ENCODE measurements at regions not wholly inside any gene's neighbourhood (a gene's known extent, or its start where the extent isn't known, plus 50 kb on each side); places are given as distances from the start of the nearest gene placed in this dataset.
A peak's percentile ranks its signal among the peaks of the same experiment; 100 is the strongest.

DNA sequence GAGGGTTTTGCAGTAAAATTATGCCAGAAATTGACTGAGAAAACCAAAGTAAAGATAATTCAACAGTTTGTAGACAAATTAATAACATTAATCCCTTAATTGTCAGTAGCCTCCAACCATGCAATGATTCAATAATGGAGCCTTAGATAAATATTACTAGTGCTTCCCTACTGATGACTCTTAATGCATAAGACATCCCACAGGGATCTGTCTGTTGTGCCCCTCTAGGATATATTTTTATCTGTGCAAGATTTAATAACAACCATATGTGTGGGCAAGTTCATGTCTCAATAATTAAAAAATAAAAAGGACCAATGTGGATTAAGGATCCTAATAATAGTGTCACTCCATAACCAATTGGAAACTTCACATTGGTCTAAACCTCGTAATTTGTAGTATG is 230.3 kb upstream of the TCF4 start:
- peak; percentile 34; the same call in 1 of the 2 replicates for TF ChIP-seq TCF4 (CRISPR knock-in tag; IDR thresholded peaks at IDR 0.05; ENCODE audit: borderline replicate concordance)
- TF ChIP-seq ESRRG (CRISPR knock-in tag; IDR thresholded peaks at IDR 0.05), result no peak
- no peak for ATAC-seq

- no peak for TF ChIP-seq CSDC2 (CRISPR knock-in tag; IDR thresholded peaks at IDR 0.05)
- TF ChIP-seq OSR1 (CRISPR knock-in tag; IDR thresholded peaks at IDR 0.05), result no peak
- no peak for TF ChIP-seq RARB (CRISPR knock-in tag; IDR thresholded peaks at IDR 0.05)
- TF ChIP-seq, protein P1, sequence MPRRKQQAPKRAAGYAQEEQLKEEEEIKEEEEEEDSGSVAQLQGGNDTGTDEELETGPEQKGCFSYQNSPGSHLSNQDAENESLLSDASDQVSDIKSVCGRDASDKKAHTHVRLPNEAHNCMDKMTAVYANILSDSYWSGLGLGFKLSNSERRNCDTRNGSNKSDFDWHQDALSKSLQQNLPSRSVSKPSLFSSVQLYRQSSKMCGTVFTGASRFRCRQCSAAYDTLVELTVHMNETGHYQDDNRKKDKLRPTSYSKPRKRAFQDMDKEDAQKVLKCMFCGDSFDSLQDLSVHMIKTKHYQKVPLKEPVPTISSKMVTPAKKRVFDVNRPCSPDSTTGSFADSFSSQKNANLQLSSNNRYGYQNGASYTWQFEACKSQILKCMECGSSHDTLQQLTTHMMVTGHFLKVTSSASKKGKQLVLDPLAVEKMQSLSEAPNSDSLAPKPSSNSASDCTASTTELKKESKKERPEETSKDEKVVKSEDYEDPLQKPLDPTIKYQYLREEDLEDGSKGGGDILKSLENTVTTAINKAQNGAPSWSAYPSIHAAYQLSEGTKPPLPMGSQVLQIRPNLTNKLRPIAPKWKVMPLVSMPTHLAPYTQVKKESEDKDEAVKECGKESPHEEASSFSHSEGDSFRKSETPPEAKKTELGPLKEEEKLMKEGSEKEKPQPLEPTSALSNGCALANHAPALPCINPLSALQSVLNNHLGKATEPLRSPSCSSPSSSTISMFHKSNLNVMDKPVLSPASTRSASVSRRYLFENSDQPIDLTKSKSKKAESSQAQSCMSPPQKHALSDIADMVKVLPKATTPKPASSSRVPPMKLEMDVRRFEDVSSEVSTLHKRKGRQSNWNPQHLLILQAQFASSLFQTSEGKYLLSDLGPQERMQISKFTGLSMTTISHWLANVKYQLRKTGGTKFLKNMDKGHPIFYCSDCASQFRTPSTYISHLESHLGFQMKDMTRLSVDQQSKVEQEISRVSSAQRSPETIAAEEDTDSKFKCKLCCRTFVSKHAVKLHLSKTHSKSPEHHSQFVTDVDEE (CRISPR knock-in tag; IDR thresholded peaks at IDR 0.05), result no peak
- no peak for TF ChIP-seq ARNTL (CRISPR knock-in tag; IDR thresholded peaks at IDR 0.05; ENCODE audit: borderline replicate concordance, low read depth)
- TF ChIP-seq BACH2 (CRISPR knock-in tag; IDR thresholded peaks at IDR 0.05; ENCODE audit: borderline replicate concordance), result no peak
- TF ChIP-seq ZNF8 (CRISPR knock-in tag; IDR thresholded peaks at IDR 0.05), result no peak
- TF ChIP-seq, protein P2, sequence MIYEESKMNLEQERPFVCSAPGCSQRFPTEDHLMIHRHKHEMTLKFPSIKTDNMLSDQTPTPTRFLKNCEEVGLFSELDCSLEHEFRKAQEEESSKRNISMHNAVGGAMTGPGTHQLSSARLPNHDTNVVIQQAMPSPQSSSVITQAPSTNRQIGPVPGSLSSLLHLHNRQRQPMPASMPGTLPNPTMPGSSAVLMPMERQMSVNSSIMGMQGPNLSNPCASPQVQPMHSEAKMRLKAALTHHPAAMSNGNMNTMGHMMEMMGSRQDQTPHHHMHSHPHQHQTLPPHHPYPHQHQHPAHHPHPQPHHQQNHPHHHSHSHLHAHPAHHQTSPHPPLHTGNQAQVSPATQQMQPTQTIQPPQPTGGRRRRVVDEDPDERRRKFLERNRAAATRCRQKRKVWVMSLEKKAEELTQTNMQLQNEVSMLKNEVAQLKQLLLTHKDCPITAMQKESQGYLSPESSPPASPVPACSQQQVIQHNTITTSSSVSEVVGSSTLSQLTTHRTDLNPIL (CRISPR knock-in tag; IDR thresholded peaks at IDR 0.05; ENCODE audit: low read depth), result no peak
- TF ChIP-seq ESRRG (CRISPR knock-in tag; IDR thresholded peaks at IDR 0.05), result no peak
- TF ChIP-seq, protein P3, sequence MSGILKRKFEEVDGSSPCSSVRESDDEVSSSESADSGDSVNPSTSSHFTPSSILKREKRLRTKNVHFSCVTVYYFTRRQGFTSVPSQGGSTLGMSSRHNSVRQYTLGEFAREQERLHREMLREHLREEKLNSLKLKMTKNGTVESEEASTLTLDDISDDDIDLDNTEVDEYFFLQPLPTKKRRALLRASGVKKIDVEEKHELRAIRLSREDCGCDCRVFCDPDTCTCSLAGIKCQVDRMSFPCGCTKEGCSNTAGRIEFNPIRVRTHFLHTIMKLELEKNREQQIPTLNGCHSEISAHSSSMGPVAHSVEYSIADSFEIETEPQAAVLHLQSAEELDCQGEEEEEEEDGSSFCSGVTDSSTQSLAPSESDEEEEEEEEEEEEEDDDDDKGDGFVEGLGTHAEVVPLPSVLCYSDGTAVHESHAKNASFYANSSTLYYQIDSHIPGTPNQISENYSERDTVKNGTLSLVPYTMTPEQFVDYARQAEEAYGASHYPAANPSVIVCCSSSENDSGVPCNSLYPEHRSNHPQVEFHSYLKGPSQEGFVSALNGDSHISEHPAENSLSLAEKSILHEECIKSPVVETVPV (CRISPR knock-in tag; IDR thresholded peaks at IDR 0.05), result no peak
- TF ChIP-seq SNAI2 (CRISPR knock-in tag; IDR thresholded peaks at IDR 0.05), result no peak
- TF ChIP-seq GLIS3 (CRISPR knock-in tag; IDR thresholded peaks at IDR 0.05), result no peak
- no peak for TF ChIP-seq ZFP3 (CRISPR knock-in tag; IDR thresholded peaks at IDR 0.05)
- no peak for TF ChIP-seq ZFP30 (CRISPR knock-in tag; IDR thresholded peaks at IDR 0.05)
- no peak for TF ChIP-seq ZNF565 (CRISPR knock-in tag; conservative IDR thresholded peaks at IDR 0.05; ENCODE audit: low read depth)
- no peak for TF ChIP-seq TCF4 (CRISPR knock-in tag; IDR thresholded peaks at IDR 0.05; ENCODE audit: borderline replicate concordance)
- no peak for TF ChIP-seq PPARA (CRISPR knock-in tag; IDR thresholded peaks at IDR 0.05; ENCODE audit: borderline replicate concordance)
- no peak for TF ChIP-seq ZC3H10 (CRISPR knock-in tag; IDR thresholded peaks at IDR 0.05)
- no peak for TF ChIP-seq TOX (CRISPR knock-in tag; IDR thresholded peaks at IDR 0.05; ENCODE audit: borderline replicate concordance)
- no peak for ATAC-seq
These were observed 223.9 kb upstream of the TCF4 start for GRCh38 chr18:55811925-55812324.

GRCh38 chr18:55805666-55806065 is 217.7 kb upstream of the TCF4 start:
- no peak for ATAC-seq
- no peak for TF ChIP-seq ZFP30 (CRISPR knock-in tag; IDR thresholded peaks at IDR 0.05)
- TF ChIP-seq, protein P1 (CRISPR knock-in tag; IDR thresholded peaks at IDR 0.05), result no peak

DNA sequence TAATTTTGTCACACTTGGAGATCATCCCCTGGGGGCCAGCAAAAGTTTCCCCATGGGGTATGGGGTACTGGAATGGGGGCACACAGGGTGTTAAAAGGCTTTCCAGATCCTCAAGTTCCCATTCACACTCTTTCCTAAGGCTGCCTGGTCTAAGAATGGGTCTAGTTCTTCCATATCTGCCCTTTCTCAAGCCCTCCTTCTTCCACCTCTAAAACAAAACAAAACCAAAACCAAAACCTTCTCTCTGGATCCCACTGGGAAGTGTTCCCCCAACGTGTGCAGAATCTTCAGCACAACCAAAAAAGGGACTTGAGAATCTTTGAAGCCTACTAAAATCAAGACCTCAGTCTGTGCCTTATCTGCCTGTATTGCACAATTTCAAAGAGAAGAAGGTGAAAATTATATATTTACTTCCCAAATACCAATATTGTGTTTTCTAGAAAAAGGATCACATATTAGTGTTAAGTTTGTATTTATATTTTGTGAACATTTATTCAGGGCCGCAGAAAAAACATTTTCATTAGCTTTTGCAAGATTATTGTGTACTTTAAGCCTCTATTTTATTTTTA is 207.2 kb upstream of the TCF4 start:
- peak; percentile 15; the same call in 2 of the 3 replicates for ATAC-seq
- no peak for TF ChIP-seq TOX (CRISPR knock-in tag; IDR thresholded peaks at IDR 0.05; ENCODE audit: borderline replicate concordance)
- TF ChIP-seq BACH2 (CRISPR knock-in tag; IDR thresholded peaks at IDR 0.05; ENCODE audit: borderline replicate concordance), result no peak
- no peak for TF ChIP-seq ISL1 (CRISPR knock-in tag; IDR thresholded peaks at IDR 0.05)
- no peak for TF ChIP-seq CSDC2 (CRISPR knock-in tag; IDR thresholded peaks at IDR 0.05)
- TF ChIP-seq OSR1 (CRISPR knock-in tag; IDR thresholded peaks at IDR 0.05), result no peak
- TF ChIP-seq, protein P1 (CRISPR knock-in tag; IDR thresholded peaks at IDR 0.05), result no peak
- TF ChIP-seq, protein P4, sequence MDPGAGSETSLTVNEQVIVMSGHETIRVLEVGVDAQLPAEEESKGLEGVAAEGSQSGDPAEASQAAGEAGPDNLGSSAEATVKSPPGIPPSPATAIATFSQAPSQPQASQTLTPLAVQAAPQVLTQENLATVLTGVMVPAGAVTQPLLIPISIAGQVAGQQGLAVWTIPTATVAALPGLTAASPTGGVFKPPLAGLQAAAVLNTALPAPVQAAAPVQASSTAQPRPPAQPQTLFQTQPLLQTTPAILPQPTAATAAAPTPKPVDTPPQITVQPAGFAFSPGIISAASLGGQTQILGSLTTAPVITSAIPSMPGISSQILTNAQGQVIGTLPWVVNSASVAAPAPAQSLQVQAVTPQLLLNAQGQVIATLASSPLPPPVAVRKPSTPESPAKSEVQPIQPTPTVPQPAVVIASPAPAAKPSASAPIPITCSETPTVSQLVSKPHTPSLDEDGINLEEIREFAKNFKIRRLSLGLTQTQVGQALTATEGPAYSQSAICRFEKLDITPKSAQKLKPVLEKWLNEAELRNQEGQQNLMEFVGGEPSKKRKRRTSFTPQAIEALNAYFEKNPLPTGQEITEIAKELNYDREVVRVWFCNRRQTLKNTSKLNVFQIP (CRISPR knock-in tag; IDR thresholded peaks at IDR 0.05; ENCODE audit: borderline replicate concordance, low read depth), result no peak
- TF ChIP-seq RARB (CRISPR knock-in tag; IDR thresholded peaks at IDR 0.05), result no peak

All from SK-N-SH treated with all-trans-retinoic acid at 6 μM for 48 hours (cell line).